ACC112 (cell line): ENCODE measurements at regions not wholly inside any gene's neighbourhood (a gene's known extent, or its start where the extent isn't known, plus 50 kb on each side); places are given as distances from the start of the nearest gene placed in this dataset.
"Not testable (repeated sequence)": the region's sequence is repeated elsewhere in the genome, so short reads cannot be mapped to it uniquely, and the experiment has no call there.

ENCODE experiments used
- H2AFZ ChIP-seq: fragments of 200-600 bp; sonication (generic); one replicate; pipeline ENCODE4 v1.6.0; 2017; ENCODE audit warnings: antibody characterized with exemption, low read length; ENCODE audit not compliant: unreplicated experiment
- H3K27ac ChIP-seq: fragments of 200-600 bp; sonication (generic); 2 replicates; pipeline ENCODE4 v1.5.1; 2014; ENCODE audit warnings: low read depth, mild to moderate bottlenecking, antibody characterized with exemption, low read length, moderate library complexity
- H3K27me3 ChIP-seq: fragments of 200-600 bp; sonication (generic); 2 replicates; pipeline ENCODE4 v1.6.1; 2014; ENCODE audit warnings: mild to moderate bottlenecking, antibody characterized with exemption, low read length, moderate library complexity, mixed read lengths; ENCODE audit not compliant: insufficient read depth
- H3K36me3 ChIP-seq: fragments of 200-600 bp; sonication (generic); 2 replicates; pipeline ENCODE4 v1.6.1; 2016; ENCODE audit warnings: mild to moderate bottlenecking, antibody characterized with exemption, low read length, moderate library complexity, mixed read lengths; ENCODE audit not compliant: insufficient read depth
- H3K4me1 ChIP-seq: fragments of 200-600 bp; sonication (generic); one replicate; pipeline ENCODE4 v1.6.1; 2016; ENCODE audit warnings: low read length, mixed read lengths; ENCODE audit not compliant: insufficient read depth, unreplicated experiment, control insufficient read depth
- H3K4me3 ChIP-seq: fragments of 200-600 bp; sonication (generic); 2 replicates; pipeline ENCODE4 v1.5.1; 2014; ENCODE audit warnings: mild to moderate bottlenecking, low read depth, low read length
- H3K79me2 ChIP-seq: fragments of 200-600 bp; sonication (generic); one replicate; pipeline ENCODE4 v1.6.0; 2016; ENCODE audit warnings: low read length; ENCODE audit not compliant: control insufficient read depth, unreplicated experiment, insufficient read depth

DNA sequence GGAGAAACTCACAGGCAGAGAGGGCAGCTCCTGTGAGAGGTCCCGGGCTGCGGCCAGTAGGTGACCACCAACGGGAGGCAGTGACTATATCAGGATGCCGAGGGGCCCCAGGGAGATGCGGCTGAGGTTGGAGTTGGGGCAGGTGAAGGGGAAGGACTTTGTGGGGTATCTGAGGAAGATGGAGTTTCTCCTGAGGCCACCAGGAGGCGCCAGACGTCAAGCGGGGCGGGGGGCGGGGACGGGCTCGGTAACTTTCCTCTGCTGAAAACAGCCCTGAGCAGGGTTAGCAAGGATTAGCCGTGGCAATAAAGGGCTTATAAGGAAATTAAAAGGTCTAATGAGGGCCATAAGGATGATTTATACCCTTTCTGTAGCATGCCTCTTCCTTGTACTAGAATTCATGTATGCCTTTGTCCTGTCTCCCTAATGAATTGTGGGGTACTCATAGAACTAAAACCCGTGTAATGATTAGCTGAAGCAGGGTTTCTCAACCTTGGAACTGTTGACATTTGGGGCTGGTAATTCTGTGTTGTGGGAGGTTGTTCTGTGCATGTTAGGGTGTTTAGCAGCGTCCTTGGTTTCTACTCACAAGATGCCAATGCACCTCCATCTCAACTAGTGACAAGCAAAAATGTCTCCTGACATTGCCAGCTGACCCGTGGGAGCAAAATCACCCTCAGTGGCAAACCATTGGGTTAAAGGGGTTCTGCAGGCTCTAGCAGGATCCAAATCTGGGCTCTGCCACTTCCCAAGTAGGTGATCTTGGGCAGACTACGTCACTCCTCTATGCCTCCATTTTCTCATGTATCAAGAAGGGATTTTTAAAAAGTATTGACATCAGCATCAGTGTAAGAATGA is 74.8 kb upstream of the GRIN2A start:
- no peaks in the 10 kb centered on the region for H3K79me2 ChIP-seq
- no peaks in the 10 kb centered on the region for H3K36me3 ChIP-seq
- H3K4me3 ChIP-seq: no peak overlapping the region
- H3K27me3 ChIP-seq: no peaks in the 10 kb centered on the region; the same call in 1 of the 2 replicates
- H3K4me1 ChIP-seq: no peaks in the 10 kb centered on the region
- no peak overlapping the region for H3K27ac ChIP-seq
- H2AFZ ChIP-seq: no peak overlapping the region

DNA sequence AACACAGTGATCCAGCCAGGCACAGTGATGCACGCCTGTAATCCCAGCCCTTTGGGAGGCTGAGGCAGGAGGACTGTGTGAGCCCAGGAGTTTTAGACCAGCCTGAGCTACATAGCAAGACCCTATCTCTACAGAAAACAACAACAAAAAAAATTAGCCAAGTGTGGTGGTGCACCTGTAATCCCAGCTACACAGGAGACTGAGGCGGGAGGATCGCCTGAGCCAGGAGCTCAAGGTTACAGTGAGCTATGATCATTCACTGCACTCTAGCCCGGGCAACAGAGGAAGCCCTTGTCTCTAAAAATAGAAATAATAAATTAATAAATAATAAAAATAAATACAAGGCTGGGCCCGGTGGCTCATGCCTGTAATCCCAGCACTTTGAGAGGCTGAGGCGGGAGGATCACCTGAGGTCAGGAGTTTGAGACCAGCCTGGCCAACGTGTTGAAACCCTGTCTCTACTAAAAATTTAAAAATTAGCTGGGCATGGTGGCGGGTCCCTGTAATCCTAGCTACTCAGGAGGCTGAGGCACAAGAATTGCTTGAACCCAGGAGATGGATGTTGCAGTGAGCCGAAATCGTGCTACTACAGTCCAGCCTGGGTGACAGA is 75.5 kb upstream of the GRIN2A start:
- not testable (repeated sequence) for H3K27me3 ChIP-seq, H3K4me3 ChIP-seq, H2AFZ ChIP-seq, H3K36me3 ChIP-seq, H3K79me2 ChIP-seq, H3K27ac ChIP-seq, H3K4me1 ChIP-seq

DNA sequence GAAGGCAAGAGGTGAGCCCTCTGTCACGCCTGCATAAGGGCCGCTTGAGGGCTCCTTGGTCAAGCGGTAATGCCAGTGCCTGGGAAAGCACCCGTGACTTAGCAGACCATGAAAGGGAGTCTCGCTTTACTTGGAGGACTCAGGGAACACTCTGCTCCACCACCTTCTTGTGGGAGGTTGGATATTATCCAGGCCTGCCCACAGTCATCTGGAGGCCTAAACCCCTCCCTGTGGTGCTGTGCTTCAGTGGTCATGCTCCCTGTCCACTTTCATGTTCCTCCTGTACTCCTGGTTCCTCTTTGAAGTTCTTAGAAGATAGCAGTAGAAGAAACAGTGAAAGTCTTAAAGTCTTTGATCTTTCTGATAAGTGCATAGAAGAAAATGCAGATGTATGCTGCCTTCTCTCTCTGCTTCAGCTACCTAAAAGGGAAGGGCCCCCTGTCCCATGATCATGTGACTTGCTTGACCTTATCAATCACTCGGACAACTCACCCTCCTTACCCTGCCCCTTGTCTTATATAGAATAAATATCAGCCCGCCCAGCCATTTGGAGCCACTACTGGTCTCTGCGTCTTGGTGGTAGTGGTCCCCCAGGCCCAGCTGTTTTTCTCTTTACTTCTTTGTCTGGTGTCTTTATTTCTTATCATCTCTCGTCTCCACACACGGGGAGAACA is 76.8 kb upstream of the GRIN2A start:
- not testable (repeated sequence) for H3K27me3 ChIP-seq, H3K79me2 ChIP-seq, H2AFZ ChIP-seq, H3K4me1 ChIP-seq, H3K36me3 ChIP-seq, H3K27ac ChIP-seq, H3K4me3 ChIP-seq

DNA sequence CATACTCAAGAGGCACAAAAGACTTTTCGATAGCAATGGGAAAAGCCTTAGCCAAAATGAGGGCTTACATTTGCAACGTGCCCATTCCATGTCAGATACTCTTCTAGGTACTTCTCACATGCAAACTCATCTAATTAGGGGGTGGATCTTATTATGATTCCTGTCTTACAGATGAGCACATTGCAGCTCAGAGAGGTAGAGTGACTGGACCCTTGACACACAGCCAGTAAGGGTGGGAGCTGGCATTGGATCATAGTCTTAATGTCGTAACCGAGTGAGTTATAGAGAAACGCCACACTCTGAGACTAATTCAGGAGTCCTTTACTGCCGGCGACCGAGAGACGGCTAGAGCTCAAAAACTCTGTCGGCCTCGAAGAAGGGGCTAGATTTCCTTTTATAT is 78.8 kb upstream of the GRIN2A start:
- Histone ChIP-seq H3K79me2 (no peaks in the 10 kb centered on the region), H2AFZ (no peak overlapping the region), H3K27ac (no peak overlapping the region), H3K36me3 (no peaks in the 10 kb centered on the region), H3K4me1 (no peaks in the 10 kb centered on the region), H3K27me3 (no peaks in the 10 kb centered on the region), H3K4me3 (no peak overlapping the region)

DNA sequence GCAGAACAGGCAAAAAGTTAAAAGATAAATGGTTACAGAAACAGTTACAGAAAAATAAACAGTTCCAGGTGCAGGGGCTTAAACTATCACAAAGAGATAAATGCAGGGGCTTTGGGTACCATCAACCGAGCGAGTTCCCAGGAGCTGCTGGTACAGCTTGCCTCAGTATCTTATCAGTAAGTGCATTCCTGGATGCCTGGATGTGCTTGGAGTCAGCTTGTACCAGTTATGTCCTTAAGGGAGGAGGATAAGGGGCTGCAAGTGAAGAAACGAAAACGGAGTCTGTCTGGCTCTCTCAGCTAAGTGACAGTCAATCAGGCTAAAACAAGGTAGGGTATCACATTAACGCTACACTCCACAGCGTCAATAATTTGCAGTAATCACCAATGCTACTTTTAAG is 79.3 kb upstream of the GRIN2A start:
- not testable (repeated sequence) for H3K79me2 ChIP-seq, H2AFZ ChIP-seq, H3K27ac ChIP-seq, H3K4me3 ChIP-seq, H3K27me3 ChIP-seq, H3K36me3 ChIP-seq, H3K4me1 ChIP-seq

DNA sequence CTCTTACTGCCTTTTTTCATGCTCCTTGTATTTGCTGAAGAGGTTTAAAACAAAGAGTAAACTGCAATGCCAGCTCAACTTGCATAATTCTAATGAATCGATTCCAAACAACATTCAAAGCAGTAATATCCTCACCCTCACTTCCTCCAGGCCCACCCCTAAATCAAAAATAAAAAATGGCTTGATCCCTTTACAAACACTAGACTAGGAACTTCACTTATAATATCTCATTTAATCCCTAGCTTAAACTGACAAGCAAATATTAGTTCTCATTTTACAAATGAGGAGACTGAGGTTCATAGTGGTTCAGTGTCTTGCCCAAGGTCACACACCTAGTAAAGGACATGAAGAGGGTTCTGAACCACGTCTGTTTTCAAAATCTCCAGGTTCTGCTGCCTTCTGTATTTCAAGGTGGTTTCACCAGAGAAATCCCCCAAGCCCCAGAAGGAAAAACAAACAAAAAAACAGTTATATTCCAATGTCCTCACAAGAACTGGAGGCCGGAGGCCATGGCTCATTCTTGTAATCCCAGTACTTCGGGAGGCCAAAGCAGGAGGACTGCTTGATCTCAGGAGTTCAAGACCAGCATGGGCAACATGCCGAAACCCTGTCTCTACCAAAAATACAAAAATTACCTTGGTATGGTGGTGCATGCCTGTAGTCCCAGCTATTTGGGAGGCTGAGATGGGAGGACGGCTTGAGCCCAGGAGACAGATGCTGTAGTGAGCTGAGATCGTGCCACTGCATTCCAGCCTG is 80.3 kb upstream of the GRIN2A start:
- no peaks in the 10 kb centered on the region for H3K79me2 ChIP-seq
- no peak overlapping the region for H2AFZ ChIP-seq
- no peaks in the 10 kb centered on the region for H3K4me1 ChIP-seq
- no peak overlapping the region for H3K4me3 ChIP-seq
- H3K27ac ChIP-seq: no peak overlapping the region
- no peaks in the 10 kb centered on the region for H3K36me3 ChIP-seq
- no peaks in the 10 kb centered on the region for H3K27me3 ChIP-seq

DNA sequence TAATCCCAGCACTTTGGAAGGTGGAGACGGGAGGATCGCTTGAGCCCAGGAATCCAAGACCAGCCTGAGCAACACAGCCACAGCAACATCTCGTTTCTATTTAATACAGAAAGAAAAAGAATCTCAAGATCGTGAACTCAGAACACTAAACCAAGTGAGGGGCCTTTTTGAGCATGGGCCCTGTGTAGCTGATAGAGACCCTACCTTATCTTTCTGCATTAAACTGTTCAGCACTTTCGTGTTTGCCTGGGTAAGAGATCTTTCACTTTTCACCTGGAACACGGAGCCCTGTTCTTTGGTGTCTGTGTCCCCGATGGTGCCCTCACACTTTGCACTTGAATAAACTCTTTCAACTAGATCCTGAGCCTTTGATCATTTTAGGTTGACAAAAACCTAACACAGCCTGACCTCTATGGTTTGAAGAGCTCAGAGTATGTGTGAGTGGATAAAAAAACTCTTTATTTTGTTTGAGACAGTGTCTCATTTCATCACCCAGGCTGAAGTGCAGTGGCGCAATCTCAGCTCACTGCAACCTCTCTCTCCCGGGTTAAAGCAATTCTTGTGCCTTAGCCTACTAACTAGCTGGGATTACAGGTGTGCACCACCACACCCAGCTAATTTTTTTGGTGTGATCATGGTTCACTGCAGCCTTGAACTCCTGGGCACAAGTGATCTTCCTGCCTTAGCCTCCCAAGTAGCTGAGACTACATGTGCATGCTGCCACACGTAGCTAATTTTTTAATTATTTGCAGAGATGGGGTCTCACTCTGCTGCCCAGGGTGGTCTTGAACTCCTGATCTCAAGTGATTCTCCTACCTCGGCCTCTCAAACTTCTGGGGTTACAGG is 83.8 kb upstream of the GRIN2A start:
- no peaks in the 10 kb centered on the region for H3K79me2 ChIP-seq
- no peak overlapping the region for H2AFZ ChIP-seq
- H3K27ac ChIP-seq: no peak overlapping the region
- no peaks in the 10 kb centered on the region for H3K27me3 ChIP-seq
- no peak overlapping the region for H3K4me3 ChIP-seq
- no peaks in the 10 kb centered on the region for H3K4me1 ChIP-seq
- no peaks in the 10 kb centered on the region for H3K36me3 ChIP-seq

DNA sequence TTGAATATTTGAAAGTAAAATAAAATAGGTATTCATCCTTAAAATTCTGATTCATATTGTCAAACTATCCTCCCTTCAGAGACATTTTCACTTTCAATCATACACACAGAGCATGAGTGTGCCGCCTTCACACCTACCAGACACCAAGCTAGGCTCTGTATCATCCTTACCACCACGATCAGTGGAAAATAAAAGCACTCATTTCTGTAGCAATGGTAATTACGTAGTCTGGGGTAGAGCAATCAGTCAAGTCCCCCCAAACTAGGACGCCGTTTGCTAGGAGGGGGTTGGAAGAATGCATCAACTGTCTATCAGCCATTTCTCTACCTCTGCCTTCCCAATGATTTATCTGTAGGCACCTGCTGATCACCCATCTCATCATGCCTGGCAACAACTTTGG is 84.6 kb upstream of the GRIN2A start:
- no peak overlapping the region for H2AFZ ChIP-seq

DNA sequence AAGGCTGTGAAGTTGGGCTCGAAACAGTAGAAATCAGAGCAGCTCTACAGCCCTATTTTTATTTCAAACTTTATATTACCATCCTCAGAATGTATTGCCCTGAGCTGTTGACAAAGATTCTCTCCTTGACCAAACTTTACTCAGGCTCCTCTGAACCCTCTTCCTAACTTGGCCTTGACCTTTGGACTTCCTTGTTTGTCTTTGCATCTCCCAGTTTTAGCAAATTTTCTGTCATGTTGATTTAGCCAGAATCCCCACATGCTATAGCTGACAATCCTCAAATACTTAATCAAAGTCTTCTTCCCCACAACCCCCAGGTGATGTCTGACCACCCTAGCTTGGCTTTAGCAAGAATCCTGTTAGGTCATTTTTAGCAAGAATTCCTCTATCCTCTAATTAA is 87.4 kb upstream of the GRIN2A start:
- Histone ChIP-seq H3K4me1 (no peaks in the 10 kb centered on the region), H2AFZ (no peak overlapping the region), H3K27me3 (no peaks in the 10 kb centered on the region), H3K36me3 (no peaks in the 10 kb centered on the region), H3K79me2 (no peaks in the 10 kb centered on the region), H3K27ac (no peak overlapping the region), H3K4me3 (no peak overlapping the region)

More for the DNA sequence above, 84.6 kb upstream of the GRIN2A start:
- H3K79me2 ChIP-seq: no peaks in the 10 kb centered on the region
- no peaks in the 10 kb centered on the region for H3K27me3 ChIP-seq
- H3K4me1 ChIP-seq: no peaks in the 10 kb centered on the region
- H3K36me3 ChIP-seq: no peaks in the 10 kb centered on the region
- H3K27ac ChIP-seq: no peak overlapping the region
- no peak overlapping the region for H3K4me3 ChIP-seq
